HepG2 (cell line): ENCODE measurements at regions not wholly inside any gene's neighbourhood (a gene's known extent, or its start where the extent isn't known, plus 50 kb on each side); places are given as distances from the start of the nearest gene placed in this dataset.

Experiments
- ATAC-seq: fragments of 200-7000 bp; cut with Tn5 transposase; 3 replicates; pipeline ENCODE4 v1.9.1; 2020; ENCODE audit warnings: mild to moderate bottlenecking, moderate library complexity
- BruUV-seq: library from RNA; stranded (reverse); fragments of 400-500 nt; replicated peaks from 2 replicates; lab custom pipeline; 2021; lab: Mats Ljungman, UMichigan
- CTCF ChIA-PET: fragments of 300-600 bp; formaldehyde crosslinking; extraction: SDS; loops from one replicate; lab custom pipeline; 2021; ENCODE audit warnings: low total read pairs, inconsistent platforms, low intra/inter-chr PET ratio; lab: Yijun Ruan, JAX
- POLR2A ChIA-PET: fragments of 350-600 bp; sonication (Branson Sonifier 250); formaldehyde crosslinking; loops from one replicate; lab custom pipeline; 2020; ENCODE audit warnings: antibody characterized with exemption, inconsistent platforms; lab: Yijun Ruan, JAX
- DNase-seq: peaks from one replicate; pipeline ENCODE4 v3.0.0-alpha.2; 2015; ENCODE audit warnings: low spot score
- FAIRE-seq: peaks from 3 replicates; lab custom pipeline; 2011; peaks lifted over from hg19 to GRCh38; lab: Jason Lieb, UNC
- H2AFZ ChIP-seq: one replicate; pipeline ENCODE4 v1.6.1; 2011; ENCODE audit warnings: low read length, inconsistent platforms
- H3K27ac ChIP-seq: fragments of 300-600 bp; 3 replicates; pipeline ENCODE4 v1.8.0; 2011; ENCODE audit warnings: mixed run types, mild to moderate bottlenecking, mixed read lengths, low read length, inconsistent platforms; ENCODE audit not compliant: insufficient read depth; ENCODE audit errors: extremely low read length
- H3K27me3 ChIP-seq, 2 experiments: fragments of 200-600 bp in 1 of 2; 2 replicates in 1 of 2; 3 replicates in 1 of 2; pipeline versions ENCODE4 v1.6.0 to v1.8.0; 2011; ENCODE audit warnings: low read length in 2 of 2, mild to moderate bottlenecking in 2 of 2, moderate library complexity in 2 of 2, inconsistent platforms in 1 of 2; ENCODE audit not compliant: insufficient read depth in 2 of 2, control insufficient read depth in 1 of 2
- H3K36me3 ChIP-seq, 2 experiments: fragments of 200-600 bp in 1 of 2; replicated peaks in 1 of 2; 2 replicates in 1 of 2; 3 replicates in 1 of 2; pipeline versions ENCODE4 v1.5.1 to v1.8.0; 2011; ENCODE audit warnings: low read length in 2 of 2, inconsistent platforms in 1 of 2; ENCODE audit not compliant: insufficient read depth in 2 of 2, control insufficient read depth in 1 of 2
- H3K4me1 ChIP-seq: 2 replicates; pipeline ENCODE4 v1.5.1; 2012; ENCODE audit warnings: low read length, inconsistent platforms; ENCODE audit not compliant: insufficient read depth
- H3K4me2 ChIP-seq: 2 replicates; pipeline ENCODE4 v1.6.0; 2011; ENCODE audit warnings: low read depth, low read length, inconsistent platforms
- H3K4me3 ChIP-seq, 3 experiments: fragments of 200-600 bp in 1 of 3; sonication (generic), shearing (Covaris generic) in 1 of 3; replicated peaks in 1 of 3; 2 replicates each; pipeline ENCODE4 v1.5.1; 2011 to 2016; ENCODE audit warnings: low read length in 3 of 3, inconsistent platforms in 2 of 3, low read depth in 2 of 3, mild to moderate bottlenecking in 2 of 3, control low read depth in 1 of 3, mixed read lengths in 1 of 3; ENCODE audit not compliant: insufficient read depth in 1 of 3
- H3K79me2 ChIP-seq: one replicate; pipeline ENCODE4 v1.6.1; 2011; ENCODE audit warnings: low read length, inconsistent platforms; ENCODE audit not compliant: insufficient read depth
- H3K9ac ChIP-seq: 2 replicates; pipeline ENCODE4 v1.6.0; 2011; ENCODE audit warnings: mild to moderate bottlenecking, low read depth, low read length, inconsistent platforms; ENCODE audit not compliant: insufficient read depth
- H3K9me3 ChIP-seq: 2 replicates; pipeline ENCODE4 v1.5.1; 2012; ENCODE audit warnings: mild to moderate bottlenecking, low read length
- H4K20me1 ChIP-seq: 2 replicates; pipeline ENCODE4 v1.6.0; 2011; ENCODE audit warnings: inconsistent platforms, mild to moderate bottlenecking, low read length, moderate library complexity; ENCODE audit not compliant: insufficient read depth
- HNRNPLL ChIP-seq: fragments of 200-400 bp; formaldehyde crosslinking; IDR thresholded peaks from 2 replicates; pipeline ENCODE4 v1.6.1; 2017; ENCODE audit warnings: mild to moderate bottlenecking, low read depth, low read length; ENCODE audit not compliant: poor library complexity, severe bottlenecking
- SP5 ChIP-seq: IDR thresholded peaks from 2 replicates; pipeline ENCODE4 v1.6.1; 2016; ENCODE audit warnings: low read depth, borderline replicate concordance
- WGBS: methylation state at CpG from one replicate; pipeline ENCODE4 v1.1.6; 2017; ENCODE audit warnings: low lambda C conversion rate; 5-methylcytosine and 5-hydroxymethylcytosine counted together
- in situ Hi-C: cut with HindIII; loops from 2 replicates; pipeline ENCODE4 v1.10.0; 2017; ENCODE audit warnings: low pct_unique_long_range_greater_than_20kb; ENCODE audit not compliant: extremely low pct_ligation_motif_present
- intact Hi-C: fragments of 100-400 bp; cut with micrococcal nuclease; formaldehyde crosslinking; loops from one replicate; pipeline ENCODE4 v1.10.0; 2022; ENCODE audit not compliant: unreplicated experiment
- TF ChIP-seq, protein P1 (sequence below): sonication (generic); formaldehyde crosslinking; conservative IDR thresholded peaks from 2 replicates; pipeline ENCODE4 v1.8.0; 2022; ENCODE audit warnings: missing genetic modification reagents
- TF ChIP-seq, protein P2 (sequence below): IDR thresholded peaks from 2 replicates; pipeline ENCODE4 v1.6.1; 2012; ENCODE audit warnings: low read length, improper control_type of control experiment
- TF ChIP-seq, protein P3 (sequence below): sonication (generic); formaldehyde crosslinking; IDR thresholded peaks from 2 replicates; pipeline ENCODE4 v1.4.0; 2020; ENCODE audit warnings: missing genetic modification reagents, borderline replicate concordance
- TF ChIP-seq, protein P4 (sequence below): sonication (generic); formaldehyde crosslinking; IDR thresholded peaks from 2 replicates; pipeline ENCODE4 v1.5.1; 2020; ENCODE audit warnings: mild to moderate bottlenecking, moderate library complexity, missing genetic modification reagents

DNA sequence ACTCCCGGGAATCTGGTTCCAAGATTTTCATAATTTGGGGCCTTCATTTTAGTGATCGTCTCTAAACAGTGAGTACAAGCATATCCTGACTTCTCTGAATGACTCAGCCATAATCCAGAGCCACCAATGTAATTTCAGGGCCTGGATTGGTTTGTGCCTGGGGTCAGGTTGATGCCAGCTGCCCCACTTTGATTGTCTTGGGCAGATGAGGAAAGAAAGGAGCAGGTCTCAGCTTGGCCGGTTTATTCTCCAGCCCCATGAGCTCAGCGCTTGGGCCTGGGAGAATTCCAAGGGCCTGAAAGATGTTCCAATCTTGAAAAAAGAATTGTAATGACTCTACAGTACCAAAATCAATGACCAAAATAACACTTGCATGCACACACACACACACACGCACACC, 71.2 kb upstream of the ECE1 start:
- H3K27ac ChIP-seq, result no peak overlapping the region
- POLR2A ChIA-PET, result no interaction called here
- WGBS, result 69% methylated on average over 3 of the region's 5 CpGs
- no peaks in the 10 kb centered on the region for H4K20me1 ChIP-seq
- no peaks in the 10 kb centered on the region for H3K9me3 ChIP-seq
- H3K4me1 ChIP-seq, result no peaks in the 10 kb centered on the region
- BruUV-seq, result no TSS peak
- H3K27me3 ChIP-seq, result no peaks in the 10 kb centered on the region; a peak in 1 of 5 replicates
- no peak for ATAC-seq
- CTCF ChIA-PET, result no interaction called here
- H3K4me3 ChIP-seq, result no peak overlapping the region
- no peak for DNase-seq
- H2AFZ ChIP-seq, result no peak overlapping the region
- H3K79me2 ChIP-seq, result no peaks in the 10 kb centered on the region
- no peak overlapping the region for H3K4me2 ChIP-seq
- FAIRE-seq, result no peak
- intact Hi-C loops, result no loop called here
- H3K9ac ChIP-seq, result no peak overlapping the region
- in situ Hi-C loops, result no loop called here
- TF ChIP-seq, protein P1, sequence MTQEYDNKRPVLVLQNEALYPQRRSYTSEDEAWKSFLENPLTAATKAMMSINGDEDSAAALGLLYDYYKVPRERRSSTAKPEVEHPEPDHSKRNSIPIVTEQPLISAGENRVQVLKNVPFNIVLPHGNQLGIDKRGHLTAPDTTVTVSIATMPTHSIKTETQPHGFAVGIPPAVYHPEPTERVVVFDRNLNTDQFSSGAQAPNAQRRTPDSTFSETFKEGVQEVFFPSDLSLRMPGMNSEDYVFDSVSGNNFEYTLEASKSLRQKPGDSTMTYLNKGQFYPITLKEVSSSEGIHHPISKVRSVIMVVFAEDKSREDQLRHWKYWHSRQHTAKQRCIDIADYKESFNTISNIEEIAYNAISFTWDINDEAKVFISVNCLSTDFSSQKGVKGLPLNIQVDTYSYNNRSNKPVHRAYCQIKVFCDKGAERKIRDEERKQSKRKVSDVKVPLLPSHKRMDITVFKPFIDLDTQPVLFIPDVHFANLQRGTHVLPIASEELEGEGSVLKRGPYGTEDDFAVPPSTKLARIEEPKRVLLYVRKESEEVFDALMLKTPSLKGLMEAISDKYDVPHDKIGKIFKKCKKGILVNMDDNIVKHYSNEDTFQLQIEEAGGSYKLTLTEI (CRISPR knock-in tag), result no peak
- TF ChIP-seq, protein P2, sequence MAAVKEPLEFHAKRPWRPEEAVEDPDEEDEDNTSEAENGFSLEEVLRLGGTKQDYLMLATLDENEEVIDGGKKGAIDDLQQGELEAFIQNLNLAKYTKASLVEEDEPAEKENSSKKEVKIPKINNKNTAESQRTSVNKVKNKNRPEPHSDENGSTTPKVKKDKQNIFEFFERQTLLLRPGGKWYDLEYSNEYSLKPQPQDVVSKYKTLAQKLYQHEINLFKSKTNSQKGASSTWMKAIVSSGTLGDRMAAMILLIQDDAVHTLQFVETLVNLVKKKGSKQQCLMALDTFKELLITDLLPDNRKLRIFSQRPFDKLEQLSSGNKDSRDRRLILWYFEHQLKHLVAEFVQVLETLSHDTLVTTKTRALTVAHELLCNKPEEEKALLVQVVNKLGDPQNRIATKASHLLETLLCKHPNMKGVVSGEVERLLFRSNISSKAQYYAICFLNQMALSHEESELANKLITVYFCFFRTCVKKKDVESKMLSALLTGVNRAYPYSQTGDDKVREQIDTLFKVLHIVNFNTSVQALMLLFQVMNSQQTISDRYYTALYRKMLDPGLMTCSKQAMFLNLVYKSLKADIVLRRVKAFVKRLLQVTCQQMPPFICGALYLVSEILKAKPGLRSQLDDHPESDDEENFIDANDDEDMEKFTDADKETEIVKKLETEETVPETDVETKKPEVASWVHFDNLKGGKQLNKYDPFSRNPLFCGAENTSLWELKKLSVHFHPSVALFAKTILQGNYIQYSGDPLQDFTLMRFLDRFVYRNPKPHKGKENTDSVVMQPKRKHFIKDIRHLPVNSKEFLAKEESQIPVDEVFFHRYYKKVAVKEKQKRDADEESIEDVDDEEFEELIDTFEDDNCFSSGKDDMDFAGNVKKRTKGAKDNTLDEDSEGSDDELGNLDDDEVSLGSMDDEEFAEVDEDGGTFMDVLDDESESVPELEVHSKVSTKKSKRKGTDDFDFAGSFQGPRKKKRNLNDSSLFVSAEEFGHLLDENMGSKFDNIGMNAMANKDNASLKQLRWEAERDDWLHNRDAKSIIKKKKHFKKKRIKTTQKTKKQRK, result no peak
- TF ChIP-seq SP5 (CRISPR knock-in tag) (no peak), HNRNPLL (no peak)
- TF ChIP-seq, protein P3, sequence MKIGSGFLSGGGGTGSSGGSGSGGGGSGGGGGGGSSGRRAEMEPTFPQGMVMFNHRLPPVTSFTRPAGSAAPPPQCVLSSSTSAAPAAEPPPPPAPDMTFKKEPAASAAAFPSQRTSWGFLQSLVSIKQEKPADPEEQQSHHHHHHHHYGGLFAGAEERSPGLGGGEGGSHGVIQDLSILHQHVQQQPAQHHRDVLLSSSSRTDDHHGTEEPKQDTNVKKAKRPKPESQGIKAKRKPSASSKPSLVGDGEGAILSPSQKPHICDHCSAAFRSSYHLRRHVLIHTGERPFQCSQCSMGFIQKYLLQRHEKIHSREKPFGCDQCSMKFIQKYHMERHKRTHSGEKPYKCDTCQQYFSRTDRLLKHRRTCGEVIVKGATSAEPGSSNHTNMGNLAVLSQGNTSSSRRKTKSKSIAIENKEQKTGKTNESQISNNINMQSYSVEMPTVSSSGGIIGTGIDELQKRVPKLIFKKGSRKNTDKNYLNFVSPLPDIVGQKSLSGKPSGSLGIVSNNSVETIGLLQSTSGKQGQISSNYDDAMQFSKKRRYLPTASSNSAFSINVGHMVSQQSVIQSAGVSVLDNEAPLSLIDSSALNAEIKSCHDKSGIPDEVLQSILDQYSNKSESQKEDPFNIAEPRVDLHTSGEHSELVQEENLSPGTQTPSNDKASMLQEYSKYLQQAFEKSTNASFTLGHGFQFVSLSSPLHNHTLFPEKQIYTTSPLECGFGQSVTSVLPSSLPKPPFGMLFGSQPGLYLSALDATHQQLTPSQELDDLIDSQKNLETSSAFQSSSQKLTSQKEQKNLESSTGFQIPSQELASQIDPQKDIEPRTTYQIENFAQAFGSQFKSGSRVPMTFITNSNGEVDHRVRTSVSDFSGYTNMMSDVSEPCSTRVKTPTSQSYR (CRISPR knock-in tag), result no peak
- TF ChIP-seq, protein P4, sequence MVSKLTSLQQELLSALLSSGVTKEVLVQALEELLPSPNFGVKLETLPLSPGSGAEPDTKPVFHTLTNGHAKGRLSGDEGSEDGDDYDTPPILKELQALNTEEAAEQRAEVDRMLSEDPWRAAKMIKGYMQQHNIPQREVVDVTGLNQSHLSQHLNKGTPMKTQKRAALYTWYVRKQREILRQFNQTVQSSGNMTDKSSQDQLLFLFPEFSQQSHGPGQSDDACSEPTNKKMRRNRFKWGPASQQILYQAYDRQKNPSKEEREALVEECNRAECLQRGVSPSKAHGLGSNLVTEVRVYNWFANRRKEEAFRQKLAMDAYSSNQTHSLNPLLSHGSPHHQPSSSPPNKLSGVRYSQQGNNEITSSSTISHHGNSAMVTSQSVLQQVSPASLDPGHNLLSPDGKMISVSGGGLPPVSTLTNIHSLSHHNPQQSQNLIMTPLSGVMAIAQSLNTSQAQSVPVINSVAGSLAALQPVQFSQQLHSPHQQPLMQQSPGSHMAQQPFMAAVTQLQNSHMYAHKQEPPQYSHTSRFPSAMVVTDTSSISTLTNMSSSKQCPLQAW (CRISPR knock-in tag), result no peak
- no peaks in the 10 kb centered on the region for H3K36me3 ChIP-seq
